ENCODE measurements at regions not wholly inside any gene's neighbourhood (a gene's known extent, or its start where the extent isn't known, plus 50 kb on each side); places are given as distances from the start of the nearest gene placed in this dataset.

GRCh38 chr10:47077941-47078340 lies 166.7 kb downstream of the PTPN20 start:
- no peak for DNase-seq

GRCh38 chr10:47078393-47079203 lies 167.4 kb downstream of the PTPN20 start:
- no peak for DNase-seq

GRCh38 chr10:47079204-47079580 lies 168.0 kb downstream of the PTPN20 start:
- DNase-seq, result no peak

- no peak for DNase-seq
These were observed 170.0 kb downstream of the PTPN20 start for GRCh38 chr10:47081264-47081663.

- no peak for DNase-seq
These were observed 171.0 kb downstream of the PTPN20 start for GRCh38 chr10:47082055-47082784.

GRCh38 chr10:47087667-47088066 lies 176.4 kb downstream of the PTPN20 start:
- DNase-seq, result no peak

- DNase-seq, result no peak
These were observed 177.6 kb downstream of the PTPN20 start for GRCh38 chr10:47088656-47089354.

- DNase-seq, result no peak
These were observed 178.8 kb downstream of the PTPN20 start for GRCh38 chr10:47090042-47090441.

GRCh38 chr10:47090903-47091302 lies 179.7 kb downstream of the PTPN20 start:
- no peak for DNase-seq

GRCh38 chr10:47091421-47091820 lies 180.2 kb downstream of the PTPN20 start:
- DNase-seq, result no peak

- DNase-seq, result no peak
These were observed 181.1 kb downstream of the PTPN20 start for GRCh38 chr10:47092376-47092775.

- no peak for DNase-seq
These were observed 181.6 kb downstream of the PTPN20 start for GRCh38 chr10:47092831-47093230.

GRCh38 chr10:47094126-47094525 lies 182.9 kb downstream of the PTPN20 start:
- DNase-seq, result no peak

GRCh38 chr10:47094636-47095035 lies 183.4 kb downstream of the PTPN20 start:
- DNase-seq, result no peak

- DNase-seq, result no peak
These were observed 184.0 kb downstream of the PTPN20 start for GRCh38 chr10:47095211-47095610.

- no peak for DNase-seq
These were observed 184.8 kb downstream of the PTPN20 start for GRCh38 chr10:47095848-47096612.

- no peak for DNase-seq
These were observed 187.0 kb downstream of the PTPN20 start for GRCh38 chr10:47098238-47098637.

- DNase-seq, result no peak
These were observed 187.7 kb downstream of the PTPN20 start for GRCh38 chr10:47098964-47099363.

GRCh38 chr10:47099474-47099873 lies 188.2 kb downstream of the PTPN20 start:
- DNase-seq, result no peak

- DNase-seq, result no peak
These were observed 190.0 kb downstream of the PTPN20 start for GRCh38 chr10:47101196-47101595.

- DNase-seq, result no peak
These were observed 190.6 kb downstream of the PTPN20 start for GRCh38 chr10:47101807-47102206.

- no peak for DNase-seq
These were observed 192.9 kb downstream of the PTPN20 start for GRCh38 chr10:47104151-47104605.
